ENCODE measurements at regions not wholly inside any gene's neighbourhood (a gene's known extent, or its start where the extent isn't known, plus 50 kb on each side); places are given as distances from the start of the nearest gene placed in this dataset.
A peak's percentile ranks its signal among the peaks of the same experiment; 100 is the strongest.
"Not testable (repeated sequence)": the region's sequence is repeated elsewhere in the genome, so short reads cannot be mapped to it uniquely, and the experiment has no call there.

- no peak for DNase-seq
- H3K27me3 Mint-ChIP-seq, result no peaks in the 10 kb centered on the region
- no peak for ATAC-seq (replicated peaks)
- no peaks in the 10 kb centered on the region for H3K36me3 Mint-ChIP-seq
- H3K27ac Mint-ChIP-seq, result no peak overlapping the region
- H3K9me3 Mint-ChIP-seq, result peaks cover 4 to 13% of the 10 kb centered on the region in 2 donors
- no peak overlapping the region for H3K4me3 Mint-ChIP-seq
- H3K4me1 Mint-ChIP-seq, result peaks cover 0 to 2% of the 10 kb centered on the region in 2 donors
Observed at GRCh38 chr4:132056496-132056895, 1092.6 kb upstream of the PCDH10 start.

- no peak overlapping the region for H3K27ac Mint-ChIP-seq
- ATAC-seq (replicated peaks), result no peak
- no peak overlapping the region for H3K4me3 Mint-ChIP-seq
- peaks cover 0 to 2% of the 10 kb centered on the region in 2 donors for H3K4me1 Mint-ChIP-seq
- H3K9me3 Mint-ChIP-seq, result peaks cover 4 to 13% of the 10 kb centered on the region in 2 donors
- H3K36me3 Mint-ChIP-seq, result no peaks in the 10 kb centered on the region
- DNase-seq, result no peak
- no peaks in the 10 kb centered on the region for H3K27me3 Mint-ChIP-seq
Observed at GRCh38 chr4:132059227-132059626, 1089.9 kb upstream of the PCDH10 start.

GRCh38 chr4:132062611-132063239 lies 1086.4 kb upstream of the PCDH10 start:
- peaks cover 2 to 7% of the 10 kb centered on the region in 2 donors for H3K9me3 Mint-ChIP-seq
- no peaks in the 10 kb centered on the region for H3K27me3 Mint-ChIP-seq
- H3K4me3 Mint-ChIP-seq, result no peak overlapping the region
- no peak for ATAC-seq (replicated peaks)
- no peak for DNase-seq
- H3K4me1 Mint-ChIP-seq, result no peaks in the 10 kb centered on the region
- no peak overlapping the region for H3K27ac Mint-ChIP-seq
- H3K36me3 Mint-ChIP-seq, result no peaks in the 10 kb centered on the region

GRCh38 chr4:132063829-132064228 lies 1085.3 kb upstream of the PCDH10 start:
- no peaks in the 10 kb centered on the region for H3K27me3 Mint-ChIP-seq
- no peak overlapping the region for H3K27ac Mint-ChIP-seq
- no peak overlapping the region for H3K4me3 Mint-ChIP-seq
- peaks cover 2 to 3% of the 10 kb centered on the region in 2 donors for H3K9me3 Mint-ChIP-seq
- ATAC-seq (replicated peaks), result no peak
- H3K36me3 Mint-ChIP-seq, result no peaks in the 10 kb centered on the region
- no peaks in the 10 kb centered on the region for H3K4me1 Mint-ChIP-seq
- DNase-seq, result no peak

- no peak for DNase-seq
- H3K27ac Mint-ChIP-seq, result no peak overlapping the region
- H3K4me3 Mint-ChIP-seq, result no peak overlapping the region
- no peaks in the 10 kb centered on the region for H3K36me3 Mint-ChIP-seq
- H3K9me3 Mint-ChIP-seq, result peaks cover 0 to 1% of the 10 kb centered on the region in 2 donors
- no peaks in the 10 kb centered on the region for H3K27me3 Mint-ChIP-seq
- no peak for ATAC-seq (replicated peaks)
- H3K4me1 Mint-ChIP-seq, result no peaks in the 10 kb centered on the region
Observed at GRCh38 chr4:132065940-132066495, 1083.1 kb upstream of the PCDH10 start.

- DNase-seq (no peak), ATAC-seq (replicated peaks) (no peak)
- Mint-ChIP-seq H3K36me3 (no peaks in the 10 kb centered on the region), H3K4me3 (no peak overlapping the region), H3K27me3 (no peaks in the 10 kb centered on the region), H3K27ac (no peak overlapping the region), H3K4me1 (no peaks in the 10 kb centered on the region), H3K9me3 (peaks cover 0 to 1% of the 10 kb centered on the region in 2 donors)
Observed at GRCh38 chr4:132071815-132072214, 1077.3 kb upstream of the PCDH10 start.

- no peaks in the 10 kb centered on the region for H3K36me3 Mint-ChIP-seq
- H3K4me3 Mint-ChIP-seq, result no peak overlapping the region
- H3K4me1 Mint-ChIP-seq, result no peaks in the 10 kb centered on the region
- DNase-seq (no peak), ATAC-seq (replicated peaks) (no peak)
- H3K27me3 Mint-ChIP-seq, result no peaks in the 10 kb centered on the region
- H3K9me3 Mint-ChIP-seq, result no peaks in the 10 kb centered on the region
- no peak overlapping the region for H3K27ac Mint-ChIP-seq
Observed at GRCh38 chr4:132076829-132077228, 1072.3 kb upstream of the PCDH10 start.

- Mint-ChIP-seq H3K4me3 (no peak overlapping the region), H3K27me3 (no peaks in the 10 kb centered on the region), H3K36me3 (no peaks in the 10 kb centered on the region), H3K9me3 (peaks cover 0 to 7% of the 10 kb centered on the region in 2 donors), H3K4me1 (no peaks in the 10 kb centered on the region), H3K27ac (no peak overlapping the region)
- ATAC-seq (replicated peaks) (no peak), DNase-seq (no peak)
Observed at GRCh38 chr4:132085105-132085504, 1064.0 kb upstream of the PCDH10 start.

- Mint-ChIP-seq H3K27me3 (no peaks in the 10 kb centered on the region), H3K36me3 (no peaks in the 10 kb centered on the region), H3K4me3 (no peak overlapping the region), H3K4me1 (no peaks in the 10 kb centered on the region), H3K9me3 (peaks cover 0 to 3% of the 10 kb centered on the region in 2 donors), H3K27ac (no peak overlapping the region)
- ATAC-seq (replicated peaks) (no peak), DNase-seq (no peak)
Observed at GRCh38 chr4:132094017-132094416, 1055.1 kb upstream of the PCDH10 start.

GRCh38 chr4:132097041-132097440 lies 1052.1 kb upstream of the PCDH10 start:
- Mint-ChIP-seq H3K4me3 (no peak overlapping the region), H3K27ac (no peak overlapping the region)

GRCh38 chr4:132101526-132101925 lies 1047.6 kb upstream of the PCDH10 start:
- H3K9me3 Mint-ChIP-seq, result peaks cover 0 to 5% of the 10 kb centered on the region in 2 donors
- no peaks in the 10 kb centered on the region for H3K27me3 Mint-ChIP-seq
- no peak overlapping the region for H3K4me3 Mint-ChIP-seq
- DNase-seq, result no peak
- no peak for ATAC-seq (replicated peaks)
- no peak overlapping the region for H3K27ac Mint-ChIP-seq
- H3K36me3 Mint-ChIP-seq, result no peaks in the 10 kb centered on the region
- H3K4me1 Mint-ChIP-seq, result no peaks in the 10 kb centered on the region

More at GRCh38 chr4:132097041-132097440, 1052.1 kb upstream of the PCDH10 start:
- Mint-ChIP-seq H3K27me3 (no peaks in the 10 kb centered on the region), H3K4me1 (no peaks in the 10 kb centered on the region), H3K36me3 (no peaks in the 10 kb centered on the region), H3K9me3 (peaks cover 0 to 2% of the 10 kb centered on the region in 2 donors)
- ATAC-seq (replicated peaks) (no peak), DNase-seq (no peak)

- DNase-seq (no peak), ATAC-seq (replicated peaks) (no peak)
- H3K4me3 Mint-ChIP-seq, result no peak overlapping the region
- H3K4me1 Mint-ChIP-seq, result no peaks in the 10 kb centered on the region
- H3K27me3 Mint-ChIP-seq, result no peaks in the 10 kb centered on the region
- H3K36me3 Mint-ChIP-seq, result no peaks in the 10 kb centered on the region
- H3K27ac Mint-ChIP-seq, result no peak overlapping the region
- H3K9me3 Mint-ChIP-seq, result peaks cover 0 to 6% of the 10 kb centered on the region in 2 donors
Observed at GRCh38 chr4:132108784-132109183, 1040.3 kb upstream of the PCDH10 start.

GRCh38 chr4:132114885-132115284 lies 1034.2 kb upstream of the PCDH10 start:
- Mint-ChIP-seq H3K27me3 (no peaks in the 10 kb centered on the region), H3K4me3 (no peak overlapping the region), H3K9me3 (peaks cover 4 to 6% of the 10 kb centered on the region in 2 donors), H3K36me3 (no peaks in the 10 kb centered on the region), H3K27ac (no peak overlapping the region), H3K4me1 (no peaks in the 10 kb centered on the region)
- ATAC-seq (replicated peaks) (no peak), DNase-seq (no peak)

- ATAC-seq (replicated peaks); H3K4me1 Mint-ChIP-seq; H3K27me3 Mint-ChIP-seq; DNase-seq; H3K36me3 Mint-ChIP-seq; H3K4me3 Mint-ChIP-seq; H3K27ac Mint-ChIP-seq: not testable (repeated sequence)
- H3K9me3 Mint-ChIP-seq, result peaks cover 4 to 14% of the 10 kb centered on the region in 2 donors
Observed at GRCh38 chr4:132122741-132123140, 1026.4 kb upstream of the PCDH10 start.

GRCh38 chr4:132123870-132124623 lies 1025.0 kb upstream of the PCDH10 start:
- Mint-ChIP-seq H3K9me3 (peaks cover 3 to 14% of the 10 kb centered on the region in 2 donors), H3K36me3 (no peaks in the 10 kb centered on the region), H3K27ac (no peak overlapping the region), H3K4me1 (peaks cover 0 to 6% of the 10 kb centered on the region in 2 donors), H3K27me3 (no peaks in the 10 kb centered on the region), H3K4me3 (peak overlapping the region in 1 of 2 donors; percentile 52)
- ATAC-seq (replicated peaks), result peak; percentile 34 to 82
- peak; percentile 49 for DNase-seq

All from stimulated activated naive B cell treated with anti-CD40 and anti-IgM and Interleukin-4, amounts not matched to agents 10 μg/mL and 1 μg/mL and 100 μg/mL, for 72 hours (primary cell).